H9 (cell line): ENCODE measurements at regions not wholly inside any gene's neighbourhood (a gene's known extent, or its start where the extent isn't known, plus 50 kb on each side); places are given as distances from the start of the nearest gene placed in this dataset.

Source experiments
- DNase-seq: peaks from one replicate; pipeline ENCODE4 v3.0.0-alpha.2; 2017
- H2AFZ ChIP-seq: one replicate; pipeline ENCODE4 v1.6.1; 2013; ENCODE audit warnings: mild to moderate bottlenecking, low read length, control low read depth, moderate library complexity
- H2AK5ac ChIP-seq: 2 replicates; pipeline ENCODE4 v1.6.1; 2013; ENCODE audit warnings: low read length, control low read depth, mixed read lengths; ENCODE audit not compliant: insufficient read length
- H2BK120ac ChIP-seq: one replicate; pipeline ENCODE4 v1.6.1; 2013; ENCODE audit warnings: low read depth, mild to moderate bottlenecking, low read length, control low read depth, inconsistent platforms; ENCODE audit not compliant: poor library complexity, severe bottlenecking
- H2BK12ac ChIP-seq: 2 replicates; pipeline ENCODE4 v1.6.1; 2013; ENCODE audit warnings: low read length, control low read depth, mixed read lengths, low read depth; ENCODE audit not compliant: insufficient read length
- H2BK15ac ChIP-seq: 2 replicates; pipeline ENCODE4 v1.6.1; 2013; ENCODE audit warnings: low read depth, low read length, control low read depth
- H2BK20ac ChIP-seq: one replicate; pipeline ENCODE4 v1.6.1; 2013; ENCODE audit warnings: low read depth, mild to moderate bottlenecking, low read length, control low read depth, inconsistent platforms; ENCODE audit not compliant: poor library complexity, severe bottlenecking
- H2BK5ac ChIP-seq: 2 replicates; pipeline ENCODE4 v1.6.1; 2013; ENCODE audit warnings: low read length, control low read depth, mixed read lengths; ENCODE audit not compliant: insufficient read length
- H3K14ac ChIP-seq: 2 replicates; pipeline ENCODE4 v1.6.1; 2013; ENCODE audit warnings: low read length, control low read depth; ENCODE audit not compliant: insufficient read depth
- H3K18ac ChIP-seq: 2 replicates; pipeline ENCODE4 v1.6.1; 2013; ENCODE audit warnings: low read depth, mild to moderate bottlenecking, mixed read lengths, low read length, control low read depth; ENCODE audit not compliant: insufficient read length
- H3K23ac ChIP-seq: 2 replicates; pipeline ENCODE4 v1.6.1; 2013; ENCODE audit warnings: low read length, control low read depth, mixed read lengths, low read depth; ENCODE audit not compliant: insufficient read length
- H3K23me2 ChIP-seq: 2 replicates; pipeline ENCODE4 v1.6.1; 2013; ENCODE audit warnings: low read depth, mild to moderate bottlenecking, mixed read lengths, low read length, control low read depth; ENCODE audit not compliant: insufficient read length, poor library complexity, severe bottlenecking
- H3K27ac ChIP-seq: 2 replicates; pipeline ENCODE4 v1.5.1; 2013; ENCODE audit warnings: low read length, control low read depth, mixed read lengths, low read depth; ENCODE audit not compliant: insufficient read length
- H3K27me3 ChIP-seq: 2 replicates; pipeline ENCODE4 v1.6.1; 2013; ENCODE audit warnings: low read length, control low read depth, inconsistent platforms; ENCODE audit not compliant: insufficient read depth
- H3K4ac ChIP-seq: 2 replicates; pipeline ENCODE4 v1.6.1; 2013; ENCODE audit warnings: low read depth, mild to moderate bottlenecking, control low read depth, inconsistent platforms, low read length, moderate library complexity
- H3K4me1 ChIP-seq: 2 replicates; pipeline ENCODE4 v1.6.1; 2013; ENCODE audit warnings: low read length, control low read depth, inconsistent platforms; ENCODE audit not compliant: insufficient read depth
- H3K4me2 ChIP-seq: 2 replicates; pipeline ENCODE4 v1.6.1; 2013; ENCODE audit warnings: low read length, control low read depth, mixed read lengths; ENCODE audit not compliant: insufficient read length, insufficient read depth
- H3K56ac ChIP-seq: 2 replicates; pipeline ENCODE4 v1.6.1; 2013; ENCODE audit warnings: low read depth, mild to moderate bottlenecking, mixed read lengths, low read length, control low read depth; ENCODE audit not compliant: insufficient read length
- H3K79me1 ChIP-seq: 2 replicates; pipeline ENCODE4 v1.6.1; 2013; ENCODE audit warnings: low read depth, mild to moderate bottlenecking, moderate library complexity, low read length, control low read depth, inconsistent platforms; ENCODE audit not compliant: insufficient read depth, poor library complexity, severe bottlenecking
- H3K79me2 ChIP-seq: 2 replicates; pipeline ENCODE4 v1.6.1; 2013; ENCODE audit warnings: low read length, control low read depth, inconsistent platforms; ENCODE audit not compliant: insufficient read depth
- H3K9ac ChIP-seq: 2 replicates; pipeline ENCODE4 v1.6.1; 2013; ENCODE audit warnings: low read length, control low read depth, mixed read lengths; ENCODE audit not compliant: insufficient read length; ENCODE audit errors: extremely low read depth
- H3K9me3 ChIP-seq: one replicate; pipeline ENCODE4 v1.6.1; 2013; ENCODE audit warnings: low read depth, low read length, inconsistent platforms; ENCODE audit not compliant: control insufficient read depth
- H3T11ph ChIP-seq: one replicate; pipeline ENCODE4 v1.6.1; 2013; ENCODE audit warnings: mild to moderate bottlenecking, low read length, control low read depth, inconsistent platforms
- H4K20me1 ChIP-seq: one replicate; pipeline ENCODE4 v1.6.1; 2013; ENCODE audit not compliant: control insufficient read depth, insufficient read length, insufficient read depth
- H4K5ac ChIP-seq: 2 replicates; pipeline ENCODE4 v1.6.1; 2013; ENCODE audit warnings: low read depth, mild to moderate bottlenecking, mixed read lengths, low read length, control low read depth; ENCODE audit not compliant: insufficient read length
- H4K8ac ChIP-seq: replicated peaks from 2 replicates; pipeline ENCODE4 v1.6.1; 2013; ENCODE audit warnings: low read length, control low read depth, mixed read lengths, low read depth; ENCODE audit not compliant: insufficient read length
- H4K91ac ChIP-seq: 2 replicates; pipeline ENCODE4 v1.6.1; 2013; ENCODE audit warnings: low read depth, mild to moderate bottlenecking, moderate library complexity, mixed read lengths, low read length, control low read depth; ENCODE audit not compliant: insufficient read length
- H3K27ac Mint-ChIP-seq, 3 experiments: 2 replicates in 2 of 3; 3 replicates in 1 of 3; pipeline ENCODE4 v1.8.0; 2020 to 2021; ENCODE audit warnings: mixed read lengths in 3 of 3, mild to moderate bottlenecking in 1 of 3, moderate library complexity in 1 of 3
- H3K27me3 Mint-ChIP-seq: 2 replicates; pipeline ENCODE4 v1.8.0; 2021; ENCODE audit warnings: low read depth, mild to moderate bottlenecking, moderate library complexity, mixed read lengths
- H3K36me3 Mint-ChIP-seq, 3 experiments: 2 replicates in 2 of 3; 3 replicates in 1 of 3; pipeline ENCODE4 v1.8.0; 2020 to 2021; ENCODE audit warnings: low read depth in 3 of 3, mixed read lengths in 3 of 3; ENCODE audit not compliant: insufficient read depth in 1 of 3
- H3K4me1 Mint-ChIP-seq, 2 experiments: 2 replicates each; pipeline ENCODE4 v1.8.0; 2020; ENCODE audit warnings: mixed read lengths in 2 of 2
- H3K4me3 Mint-ChIP-seq, 2 experiments: 2 replicates in 1 of 2; 3 replicates in 1 of 2; pipeline ENCODE4 v1.8.0; 2020 to 2021; ENCODE audit warnings: mild to moderate bottlenecking in 2 of 2, mixed read lengths in 2 of 2, moderate library complexity in 1 of 2
- H3K9me3 Mint-ChIP-seq, 2 experiments: 2 replicates in 1 of 2; 3 replicates in 1 of 2; pipeline ENCODE4 v1.8.0; 2020; ENCODE audit warnings: mild to moderate bottlenecking in 2 of 2, mixed read lengths in 2 of 2, moderate library complexity in 1 of 2
- CTCF ChIP-seq: fragments of 200-600 bp; sonication (generic); conservative IDR thresholded peaks from 3 replicates; pipeline ENCODE4 v1.8.0; 2021; ENCODE audit warnings: antibody characterized with exemption, mild to moderate bottlenecking
- WGBS: extraction: QIAGEN DNeasy Blood & Tissue Kit; methylation state at CpG from one replicate; pipeline ENCODE4 v1.1.7; 2013; ENCODE audit warnings: missing lambda C conversion rate, low lambda C conversion rate, mixed read lengths; ENCODE audit not compliant: insufficient read length; ENCODE audit errors: extremely low coverage; 5-methylcytosine and 5-hydroxymethylcytosine counted together

- Histone ChIP-seq H3K9me3 (no peaks in the 10 kb centered on the region), H3K79me2 (no peaks in the 10 kb centered on the region), H2BK5ac (no peak overlapping the region), H2BK20ac (no peak overlapping the region), H3K56ac (no peak overlapping the region), H3K23me2 (no peaks in the 10 kb centered on the region), H2BK120ac (no peak overlapping the region), H3T11ph (no peak overlapping the region), H4K5ac (no peak overlapping the region), H2AK5ac (no peak overlapping the region), H3K23ac (no peak overlapping the region), H3K9ac (no peak overlapping the region), H3K27ac (no peak overlapping the region), H4K8ac (no peak overlapping the region), H2BK12ac (no peak overlapping the region), H3K27me3 (no peaks in the 10 kb centered on the region), H2AFZ (no peak overlapping the region), H3K4ac (no peak overlapping the region), H4K20me1 (no peaks in the 10 kb centered on the region), H3K79me1 (no peaks in the 10 kb centered on the region), H3K18ac (no peak overlapping the region), H3K14ac (no peak overlapping the region), H4K91ac (no peak overlapping the region), H2BK15ac (no peak overlapping the region), H3K4me1 (no peaks in the 10 kb centered on the region), H3K4me2 (no peak overlapping the region)
- DNase-seq: no peak
- Mint-ChIP-seq H3K36me3 (peaks cover 0 to 10% (median 8%) of the 10 kb centered on the region in 3 experiments; a peak in 4 of 7 replicates), H3K27me3 (0 out of 2 replicates have a peak, but pooled peaks cover 1% of the 10 kb centered on the region), H3K9me3 (peaks cover 6 to 7% of the 10 kb centered on the region in 2 experiments; a peak in 4 of 5 replicates), H3K4me1 (peaks cover 32 to 36% of the 10 kb centered on the region in 2 experiments), H3K27ac (no peak overlapping the region; a peak in 1 of 7 replicates), H3K4me3 (no peak overlapping the region)
- no CpG with 5 or more reads among the region's 3 CpGs for WGBS
- no peak for TF ChIP-seq CTCF
Measured at GRCh38 chr10:10699427-10699826, 318.2 kb upstream of the CELF2 start.
